HG02678 (cell line): ENCODE measurements at regions not wholly inside any gene's neighbourhood (a gene's known extent, or its start where the extent isn't known, plus 50 kb on each side); places are given as distances from the start of the nearest gene placed in this dataset.

Source experiments
- ATAC-seq: cut with Tn5 transposase; IDR thresholded peaks from one replicate; pipeline ENCODE4 v1.9.1; 2021; ENCODE audit warnings: mild to moderate bottlenecking, moderate library complexity; ENCODE audit not compliant: unreplicated experiment

- ATAC-seq = no peak
Measured at GRCh38 chr9:86798966-86799365, 148.3 kb downstream of the GAS1 start.

- ATAC-seq = no peak
Measured at GRCh38 chr9:86796666-86797065, 150.6 kb downstream of the GAS1 start.

GRCh38 chr9:86795823-86796553 lies 151.3 kb downstream of the GAS1 start:
- ATAC-seq = no peak

DNA sequence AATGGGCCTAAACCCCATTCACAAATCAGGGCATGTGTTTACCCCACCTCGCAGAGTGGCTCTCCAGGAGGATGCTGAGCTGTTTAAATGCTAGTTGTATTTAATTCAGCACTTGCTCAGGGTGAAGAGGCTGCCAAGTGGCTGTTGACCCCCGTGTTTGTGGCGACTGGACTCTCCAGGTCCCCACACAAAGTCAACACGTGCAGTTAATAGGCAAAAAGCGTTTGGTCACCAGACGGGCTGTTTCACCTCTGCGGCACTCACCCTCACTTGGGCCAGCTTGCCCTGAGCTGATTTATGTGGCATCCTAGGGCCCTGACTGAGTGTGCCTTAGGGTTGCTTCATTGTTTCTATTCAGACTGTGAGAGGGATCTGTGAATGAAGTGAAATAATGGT lies 152.3 kb downstream of the GAS1 start:
- ATAC-seq = no peak

DNA sequence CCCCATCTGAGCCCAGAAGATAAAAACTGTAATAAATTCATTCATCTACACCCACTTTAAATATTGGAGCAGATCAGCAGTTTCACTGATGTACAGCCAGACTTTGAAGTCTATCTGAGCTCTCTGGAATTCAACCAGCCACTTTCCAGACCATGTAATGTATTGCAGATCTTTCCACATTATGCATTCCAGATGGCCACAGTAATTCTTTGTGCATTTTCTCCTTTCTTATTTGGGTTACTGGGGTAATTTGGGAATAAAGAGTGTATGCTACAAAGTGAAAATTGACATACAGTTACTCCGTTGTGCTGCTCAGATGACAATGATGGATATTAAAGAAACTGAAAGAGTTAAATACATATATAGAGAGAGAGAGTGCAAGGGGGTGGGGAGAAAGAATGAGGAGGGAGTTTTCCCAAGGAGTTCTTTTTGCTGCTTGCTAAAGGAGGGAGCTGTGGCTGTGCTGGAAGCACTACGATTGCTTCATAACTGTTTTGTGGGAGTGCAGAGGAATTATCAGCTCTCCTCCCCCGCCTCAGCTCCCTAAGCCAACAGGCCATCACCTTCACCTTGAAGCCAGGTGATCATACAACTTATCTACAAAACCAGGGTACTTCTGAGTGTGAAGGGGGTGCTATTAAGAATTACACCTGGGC lies 152.8 kb downstream of the GAS1 start:
- no peak for ATAC-seq

DNA sequence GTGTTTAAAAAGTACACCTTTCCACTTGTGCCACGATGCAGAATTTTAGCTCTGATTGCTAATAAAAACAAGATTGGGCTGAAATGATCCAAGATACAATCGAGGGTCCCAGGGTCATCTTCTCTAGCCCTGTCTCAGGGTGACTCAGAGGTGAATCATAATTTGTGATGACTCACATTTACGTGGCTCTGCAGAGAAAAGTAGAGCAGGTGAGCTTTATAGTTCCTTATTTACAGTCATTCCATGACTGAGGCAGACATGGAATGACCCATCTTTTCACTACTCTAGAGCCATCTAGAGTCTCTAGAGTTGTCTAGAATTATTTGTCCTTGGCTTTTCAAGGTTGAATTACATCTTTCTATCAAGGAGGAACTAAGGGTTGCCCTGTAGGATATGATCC lies 155.2 kb downstream of the GAS1 start:
- ATAC-seq = no peak

DNA sequence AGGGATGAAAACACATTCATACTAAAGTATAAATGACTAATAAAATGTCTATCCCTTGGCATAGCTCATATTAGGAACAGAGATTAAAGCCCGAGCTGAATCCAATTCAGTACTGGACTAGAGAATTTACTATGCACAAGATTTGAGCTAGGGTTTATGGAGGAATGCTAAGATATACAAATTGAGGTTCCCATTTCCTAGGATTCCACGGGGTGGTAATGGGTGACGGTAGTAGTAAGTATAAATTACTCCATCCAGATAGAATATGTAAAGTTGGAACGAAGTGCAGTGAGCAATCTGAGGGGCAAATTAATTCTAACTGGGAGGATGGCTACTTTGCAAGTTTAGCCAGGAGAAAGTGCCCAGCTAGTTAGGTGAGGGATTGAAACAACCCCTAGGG lies 156.5 kb downstream of the GAS1 start:
- ATAC-seq = no peak

GRCh38 chr9:86788456-86788855 lies 158.8 kb downstream of the GAS1 start:
- no peak for ATAC-seq

GRCh38 chr9:86783884-86784283 lies 163.4 kb downstream of the GAS1 start:
- ATAC-seq = no peak

DNA sequence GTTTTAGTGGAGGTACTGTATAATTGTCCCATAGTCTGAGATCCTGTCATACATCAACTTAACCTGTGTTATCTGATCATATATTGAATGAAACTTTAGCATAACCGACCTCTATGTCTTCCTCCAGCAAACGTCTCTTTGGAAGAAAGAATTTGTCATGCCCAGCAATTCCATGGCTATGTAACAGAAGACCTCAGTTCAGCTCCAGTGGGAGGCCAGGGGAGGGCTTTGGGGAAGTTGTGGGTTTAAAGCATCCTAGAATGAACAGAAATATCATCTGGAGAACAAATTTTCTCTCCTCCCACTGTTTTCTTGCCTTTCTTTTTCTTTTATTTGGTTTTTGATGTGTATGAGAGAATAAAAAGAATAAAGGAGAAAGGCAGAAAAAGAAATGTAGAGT lies 164.5 kb downstream of the GAS1 start:
- ATAC-seq = no peak

GRCh38 chr9:86778761-86779160 lies 168.5 kb downstream of the GAS1 start:
- ATAC-seq = no peak

DNA sequence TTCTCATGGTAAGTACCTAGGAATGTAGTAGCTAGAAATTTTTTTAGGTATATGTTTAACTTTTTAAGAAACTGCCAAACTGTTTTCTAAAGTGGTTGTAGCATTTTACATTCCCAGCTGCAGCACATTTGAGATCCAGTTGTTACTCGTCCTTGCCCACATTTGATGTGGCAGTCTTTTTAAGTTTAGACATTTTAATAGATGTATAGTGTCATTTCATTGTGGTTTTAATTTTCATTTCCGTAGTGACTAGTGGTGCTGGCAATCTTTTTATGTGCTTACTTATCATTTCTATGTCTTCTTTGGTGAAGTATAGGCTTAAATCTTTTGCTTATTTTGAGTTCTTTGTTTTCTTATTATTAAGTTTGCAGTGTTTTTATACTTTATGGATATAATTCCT lies 171.6 kb downstream of the GAS1 start:
- ATAC-seq = no peak

- ATAC-seq = no peak
Measured at GRCh38 chr9:86774116-86774515, 173.2 kb downstream of the GAS1 start.

GRCh38 chr9:86773422-86773945 lies 173.8 kb downstream of the GAS1 start:
- ATAC-seq = no peak

DNA sequence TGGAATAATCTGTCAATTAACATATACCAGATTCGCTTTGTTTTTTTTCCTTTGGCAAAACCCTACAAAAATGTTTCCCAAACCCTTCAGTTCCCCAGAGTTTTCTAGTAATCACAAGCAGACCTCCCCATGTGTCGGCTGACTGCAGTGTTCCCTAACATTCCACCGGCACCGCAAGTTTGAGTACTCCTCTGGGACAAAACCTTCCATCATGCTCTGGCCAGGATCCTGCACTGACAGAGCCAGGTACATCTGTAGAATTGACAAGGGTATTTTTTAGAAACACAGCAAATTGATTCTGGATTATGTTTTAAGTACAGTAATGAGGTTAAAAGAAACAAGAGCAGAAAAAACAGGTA lies 174.7 kb downstream of the GAS1 start:
- ATAC-seq = no peak

DNA sequence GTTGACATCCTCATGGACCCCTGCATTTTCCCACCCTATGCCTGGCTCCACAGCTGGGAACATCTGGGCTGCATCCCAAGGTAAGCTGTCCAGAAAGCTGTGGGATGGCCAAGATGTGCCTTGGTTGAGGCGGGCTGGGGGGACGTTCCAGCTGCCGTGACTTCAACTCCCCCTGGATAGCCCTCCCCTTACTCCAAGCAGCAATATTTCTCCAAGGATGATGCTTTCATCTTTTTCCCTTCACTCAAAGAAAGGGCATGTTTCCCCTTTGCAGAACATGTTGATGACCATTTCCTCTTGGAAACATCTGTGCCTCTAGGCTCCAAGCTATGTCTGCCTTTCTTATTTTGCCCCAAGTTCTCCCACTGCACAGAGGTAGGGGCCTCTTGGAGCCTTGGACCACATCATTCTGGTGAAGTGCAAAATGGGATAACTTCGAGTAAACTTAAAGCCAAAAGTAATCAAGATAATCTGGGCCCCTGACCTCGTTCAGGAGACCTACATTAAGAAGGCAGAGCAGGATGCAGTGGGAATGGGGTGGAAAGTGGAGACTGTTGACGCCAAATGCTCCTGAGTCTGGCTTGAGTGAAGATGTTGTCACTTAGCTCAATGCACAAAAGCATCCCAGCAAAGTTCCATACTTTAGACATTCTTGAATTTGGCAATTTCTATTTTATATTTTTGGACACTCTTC lies 175.2 kb downstream of the GAS1 start:
- no peak for ATAC-seq

- no peak for ATAC-seq
Measured at GRCh38 chr9:86771420-86771819, 175.9 kb downstream of the GAS1 start.

DNA sequence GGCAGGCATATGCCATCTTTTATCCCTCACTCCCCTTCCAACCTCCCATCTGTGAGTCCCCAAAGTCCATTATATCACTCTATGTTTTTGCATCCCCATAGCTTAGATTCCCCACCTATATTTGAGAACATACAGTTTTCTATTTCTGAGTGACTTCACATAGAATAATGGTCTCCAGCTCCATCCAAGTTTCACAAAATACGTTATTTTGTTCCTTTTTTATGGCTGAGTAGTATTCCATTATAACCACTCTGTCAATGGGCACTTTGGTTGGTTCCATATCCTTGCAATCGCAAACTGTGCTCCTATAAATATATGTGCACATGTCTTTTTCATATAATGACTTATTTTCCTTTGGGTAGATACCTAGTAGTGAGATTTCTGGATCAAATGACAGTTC lies 178.6 kb downstream of the GAS1 start:
- ATAC-seq = no peak

GRCh38 chr9:86768020-86768419 lies 179.3 kb downstream of the GAS1 start:
- no peak for ATAC-seq

- ATAC-seq = no peak
Measured at GRCh38 chr9:86767373-86767772, 179.9 kb downstream of the GAS1 start.

- no peak for ATAC-seq
Measured at GRCh38 chr9:86766912-86767311, 180.4 kb downstream of the GAS1 start.

GRCh38 chr9:86766511-86766910 lies 180.8 kb downstream of the GAS1 start:
- no peak for ATAC-seq
